Fibroblast of mammary gland (primary cell): ENCODE measurements at regions not wholly inside any gene's neighbourhood (a gene's known extent, or its start where the extent isn't known, plus 50 kb on each side); places are given as distances from the start of the nearest gene placed in this dataset.

Experiments used
- DNase-seq: peaks from one replicate; pipeline ENCODE4 v3.0.0-alpha.2; 2010; ENCODE audit warnings: low read depth
- H3K4me3 ChIP-seq: 2 replicates; pipeline ENCODE4 v1.5.1; 2011; ENCODE audit warnings: low read depth, mild to moderate bottlenecking, low read length, moderate library complexity; ENCODE audit not compliant: control insufficient read depth
- CTCF ChIP-seq: conservative IDR thresholded peaks from 2 replicates; pipeline ENCODE4 v1.5.1; 2011; ENCODE audit warnings: low read depth, low read length, inconsistent platforms; ENCODE audit not compliant: control insufficient read depth, insufficient read depth

GRCh38 chr14:53441789-53442188, 288.7 kb upstream of the DDHD1 start:
- TF ChIP-seq CTCF, result no peak
- DNase-seq, result no peak
- H3K4me3 ChIP-seq, result no peak overlapping the region

GRCh38 chr14:53437858-53438257, 284.7 kb upstream of the DDHD1 start:
- TF ChIP-seq CTCF, result no peak
- DNase-seq, result no peak
- H3K4me3 ChIP-seq, result no peak overlapping the region

GRCh38 chr14:53432378-53432802, 279.3 kb upstream of the DDHD1 start:
- H3K4me3 ChIP-seq, result no peak overlapping the region
- TF ChIP-seq CTCF, result peak; percentile 76
- DNase-seq, result peak; percentile 54

- no peak overlapping the region for H3K4me3 ChIP-seq
- no peak for DNase-seq
- no peak for TF ChIP-seq CTCF
Observed at GRCh38 chr14:53430870-53431269, 277.7 kb upstream of the DDHD1 start.

- peak; percentile 33 for DNase-seq
- H3K4me3 ChIP-seq, result no peak overlapping the region
- peak; percentile 58 for TF ChIP-seq CTCF
Observed at GRCh38 chr14:53412819-53413675, 259.9 kb upstream of the DDHD1 start.

GRCh38 chr14:53411125-53411524, 258.0 kb upstream of the DDHD1 start:
- H3K4me3 ChIP-seq, result no peak overlapping the region
- TF ChIP-seq CTCF, result no peak
- peak; percentile 79 for DNase-seq

GRCh38 chr14:53409969-53410368, 256.8 kb upstream of the DDHD1 start:
- no peak for TF ChIP-seq CTCF
- peak; percentile 41 for DNase-seq
- H3K4me3 ChIP-seq, result no peak overlapping the region
